ENCODE measurements at regions not wholly inside any gene's neighbourhood (a gene's known extent, or its start where the extent isn't known, plus 50 kb on each side); places are given as distances from the start of the nearest gene placed in this dataset.

- TF ChIP-seq CTCF (IDR thresholded peaks at IDR 0.05; ENCODE audit: insufficient read depth, low read length, poor library complexity, severe bottlenecking) (no peak), EZH2phosphoT487 (conservative IDR thresholded peaks at IDR 0.05; ENCODE audit: low read length) (no peak)
These were observed 211.6 kb upstream of the TNP1 start for GRCh38 chr2:217071416-217071815.

Data from SU-DHL-6 (cell line).